ENCODE measurements at regions not wholly inside any gene's neighbourhood (a gene's known extent, or its start where the extent isn't known, plus 50 kb on each side); places are given as distances from the start of the nearest gene placed in this dataset.
"Not testable (repeated sequence)": the region's sequence is repeated elsewhere in the genome, so short reads cannot be mapped to it uniquely, and the experiment has no call there.

DNA sequence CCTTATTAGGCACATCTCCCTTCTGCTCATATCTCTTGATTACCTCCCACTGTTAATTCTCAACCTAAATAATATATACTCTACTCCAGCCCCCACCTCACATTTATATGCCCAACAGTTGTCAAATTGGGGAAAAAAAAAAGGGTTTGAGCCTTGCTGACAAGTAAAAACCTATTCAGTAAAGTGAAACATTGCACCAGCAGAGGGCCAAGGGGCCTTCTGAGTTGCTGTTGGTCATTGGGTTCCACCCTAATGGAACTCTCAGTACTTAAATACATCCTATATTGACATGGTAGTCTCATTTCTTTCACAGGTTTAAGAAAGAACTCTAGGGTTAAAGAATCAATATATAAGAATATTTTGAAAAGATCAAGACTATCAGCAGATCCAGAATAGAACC lies 362.2 kb downstream of the SMARCA1 start:
- DNase-seq, result no peak

DNA sequence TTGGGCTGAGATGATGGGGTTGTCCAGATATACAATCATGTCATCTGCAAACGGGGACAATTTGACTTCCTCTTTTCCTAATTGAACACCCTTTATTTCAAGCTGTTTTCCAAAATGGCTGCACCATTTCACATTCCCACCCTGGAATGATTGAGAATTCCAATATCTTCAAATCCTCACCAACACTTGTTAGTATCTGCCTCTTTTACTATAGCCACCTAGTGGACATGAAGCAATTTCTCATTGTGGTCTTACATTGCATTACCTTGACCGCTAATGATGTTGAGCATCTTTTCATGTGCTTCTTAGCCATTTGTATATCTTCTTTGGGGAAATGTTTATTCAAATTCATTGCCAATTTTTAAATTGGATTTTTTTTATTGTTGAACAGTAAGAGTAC lies 364.8 kb downstream of the SMARCA1 start:
- DNase-seq, result no peak

DNA sequence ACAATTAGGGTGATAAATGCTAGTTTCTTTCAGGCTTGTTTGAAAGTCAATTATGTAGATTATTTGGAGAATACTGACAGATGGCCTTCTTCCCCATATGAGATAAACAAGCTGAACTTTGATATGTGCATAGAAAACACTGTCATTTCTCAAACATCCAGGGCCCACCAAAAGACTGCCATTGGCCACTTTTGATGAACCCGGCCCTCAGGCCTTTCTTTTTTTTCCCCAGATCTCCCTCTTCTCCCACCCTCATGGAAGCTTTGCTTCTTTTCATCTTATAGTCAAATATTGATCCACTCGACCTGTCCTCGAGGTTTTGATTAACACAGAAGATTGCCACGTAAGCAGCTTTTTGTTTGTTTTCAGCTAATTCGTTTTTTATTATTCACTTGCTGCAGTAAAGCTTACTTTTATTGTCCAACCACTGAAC lies 377.4 kb downstream of the SMARCA1 start:
- no peak for DNase-seq

DNA sequence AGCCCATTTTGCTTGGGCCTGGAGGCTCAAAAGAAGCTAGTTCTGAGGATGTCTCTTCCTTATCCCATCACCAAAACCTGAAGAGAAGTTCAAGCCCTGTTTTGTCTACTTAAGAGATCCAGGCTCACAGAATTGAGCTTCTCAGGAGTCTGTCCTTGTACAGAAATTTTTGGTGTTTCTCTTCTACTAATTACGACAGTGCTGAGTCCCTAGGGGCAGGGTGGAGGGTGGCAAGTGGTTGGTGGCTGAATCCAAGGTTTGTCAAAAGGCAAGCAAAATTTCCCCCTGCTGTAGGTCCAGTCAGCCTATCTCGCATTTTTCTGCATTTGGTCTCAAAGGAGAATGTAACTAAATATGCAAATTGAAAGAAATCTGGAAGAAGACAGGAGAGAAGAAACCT lies 377.9 kb downstream of the SMARCA1 start:
- no peak for DNase-seq

DNA sequence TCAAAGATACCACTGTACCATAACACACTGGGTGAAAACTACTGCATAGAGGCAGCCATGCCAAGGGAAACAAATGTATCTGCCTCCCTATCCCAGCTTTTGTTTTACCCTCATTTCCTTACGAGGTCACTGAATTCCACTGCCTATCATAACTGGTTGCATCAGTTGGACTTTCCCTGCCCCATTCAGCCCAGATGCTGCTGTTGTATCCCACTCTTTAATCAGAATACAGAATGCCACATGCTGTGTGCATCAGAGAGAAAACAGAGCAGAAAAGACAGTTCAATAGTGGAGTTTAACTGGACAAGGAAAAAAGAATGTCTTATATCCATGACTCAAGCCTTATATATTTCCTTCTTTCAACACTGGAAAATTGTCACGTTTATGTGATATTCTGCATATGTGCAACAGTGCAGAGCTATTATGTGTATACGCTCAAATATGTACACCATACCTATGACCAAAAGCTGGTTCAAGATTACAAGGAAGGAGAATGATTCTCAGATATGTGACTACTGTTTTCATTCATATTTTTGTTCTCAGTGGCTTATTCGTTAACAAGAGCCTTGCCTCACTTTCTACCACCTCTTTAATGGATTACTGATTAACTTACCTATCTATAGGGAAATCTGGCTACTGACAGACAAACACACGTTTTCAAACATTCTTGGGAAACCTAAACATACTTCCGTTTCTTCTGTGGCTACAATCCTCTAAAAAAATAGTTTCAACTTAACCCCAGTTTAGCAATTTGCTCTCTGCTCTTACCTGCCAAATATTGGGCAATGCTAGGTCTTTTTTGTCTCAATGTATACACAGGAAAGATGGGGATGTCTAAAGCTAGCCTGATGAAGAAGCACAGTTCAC lies 378.9 kb downstream of the SMARCA1 start:
- no peak for DNase-seq

DNA sequence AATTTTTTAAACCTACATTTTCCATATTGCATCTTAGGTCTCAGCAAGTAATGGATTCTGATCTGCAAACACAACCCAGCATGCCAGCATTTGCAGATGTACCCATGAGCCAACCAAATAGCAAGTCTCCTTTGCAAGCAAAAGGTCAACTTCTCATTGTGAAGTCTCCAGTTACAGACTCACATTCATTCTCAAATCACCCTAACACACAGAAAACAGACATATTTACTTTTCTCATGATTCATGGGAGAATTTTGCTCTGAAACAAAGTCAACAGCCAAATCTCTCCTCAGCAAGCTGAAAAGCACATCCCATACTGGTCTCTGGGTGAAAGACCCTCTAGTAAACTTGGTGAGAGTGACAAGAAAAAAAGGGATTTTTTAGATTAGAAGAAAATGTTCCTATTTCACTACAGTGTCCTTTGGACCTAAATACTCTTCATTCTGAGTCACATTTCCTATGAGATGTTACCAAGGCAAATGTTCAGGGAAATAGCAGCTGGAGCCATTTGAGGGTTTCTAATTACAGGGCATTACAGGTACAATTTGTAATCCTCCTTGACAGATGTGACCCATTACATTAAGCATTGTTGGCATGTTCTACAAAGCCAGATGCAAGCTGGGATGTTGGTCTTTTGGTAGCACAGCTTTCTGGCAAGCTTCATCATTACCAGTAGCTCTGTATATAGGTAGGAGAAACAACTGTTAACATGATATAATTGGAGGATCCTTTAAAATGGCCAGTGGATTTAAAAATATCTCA lies 383.3 kb downstream of the SMARCA1 start:
- no peak for DNase-seq

DNA sequence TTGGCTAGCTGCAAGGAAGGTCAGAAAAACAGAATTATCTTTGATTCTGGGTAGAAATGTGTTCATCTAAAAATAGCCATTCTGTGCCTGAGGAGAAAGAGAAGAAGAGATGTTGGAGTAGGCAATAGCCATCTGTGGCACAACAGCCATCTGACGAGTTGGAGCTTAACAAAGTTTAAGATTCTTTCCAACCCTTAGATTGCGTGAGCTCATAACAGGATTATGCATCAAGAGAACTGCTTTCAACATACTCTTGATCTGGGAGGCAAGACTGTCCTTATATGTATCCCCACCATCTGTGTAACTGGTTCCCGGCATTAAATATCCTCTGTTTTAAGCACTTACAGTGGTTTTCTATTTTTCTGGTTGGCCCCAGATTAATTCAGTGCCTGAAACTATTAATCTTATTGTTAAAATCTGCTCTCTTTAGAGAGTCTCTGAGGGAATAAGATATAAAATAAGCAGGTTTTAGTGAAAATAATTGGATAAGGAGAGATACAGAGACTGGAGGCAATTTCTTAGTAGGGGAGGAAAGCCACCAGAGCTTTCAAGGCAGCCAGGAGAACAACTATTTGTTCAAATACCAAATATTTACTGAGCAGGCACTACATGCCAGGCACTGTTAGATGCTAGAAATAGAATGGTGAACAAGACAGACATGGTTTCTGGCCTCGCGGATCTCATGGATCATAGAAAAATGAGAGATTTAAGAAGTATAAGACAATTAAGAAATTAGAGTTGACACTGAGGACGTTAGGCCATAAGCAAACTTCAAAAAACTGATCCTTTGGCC lies 398.0 kb downstream of the SMARCA1 start:
- no peak for DNase-seq

DNA sequence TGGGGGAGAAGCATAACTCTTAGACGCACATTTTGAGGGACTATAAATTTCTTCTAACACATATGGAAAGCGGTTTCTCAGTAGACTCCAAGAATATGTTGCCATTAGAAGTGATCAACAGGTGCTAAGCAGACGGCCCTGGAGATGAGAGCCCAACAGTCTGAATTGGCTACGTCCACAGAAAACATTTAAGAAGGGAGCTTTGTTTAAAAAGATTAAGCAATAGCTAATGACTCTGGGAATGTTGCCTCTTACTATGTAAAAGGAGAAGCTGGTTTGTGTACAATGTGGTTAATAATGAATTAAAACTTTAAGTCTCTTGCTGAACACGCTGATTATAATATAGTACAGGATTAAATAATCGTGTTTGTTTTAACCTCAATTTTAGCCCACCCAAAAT lies 399.5 kb downstream of the SMARCA1 start:
- no peak for DNase-seq

DNA sequence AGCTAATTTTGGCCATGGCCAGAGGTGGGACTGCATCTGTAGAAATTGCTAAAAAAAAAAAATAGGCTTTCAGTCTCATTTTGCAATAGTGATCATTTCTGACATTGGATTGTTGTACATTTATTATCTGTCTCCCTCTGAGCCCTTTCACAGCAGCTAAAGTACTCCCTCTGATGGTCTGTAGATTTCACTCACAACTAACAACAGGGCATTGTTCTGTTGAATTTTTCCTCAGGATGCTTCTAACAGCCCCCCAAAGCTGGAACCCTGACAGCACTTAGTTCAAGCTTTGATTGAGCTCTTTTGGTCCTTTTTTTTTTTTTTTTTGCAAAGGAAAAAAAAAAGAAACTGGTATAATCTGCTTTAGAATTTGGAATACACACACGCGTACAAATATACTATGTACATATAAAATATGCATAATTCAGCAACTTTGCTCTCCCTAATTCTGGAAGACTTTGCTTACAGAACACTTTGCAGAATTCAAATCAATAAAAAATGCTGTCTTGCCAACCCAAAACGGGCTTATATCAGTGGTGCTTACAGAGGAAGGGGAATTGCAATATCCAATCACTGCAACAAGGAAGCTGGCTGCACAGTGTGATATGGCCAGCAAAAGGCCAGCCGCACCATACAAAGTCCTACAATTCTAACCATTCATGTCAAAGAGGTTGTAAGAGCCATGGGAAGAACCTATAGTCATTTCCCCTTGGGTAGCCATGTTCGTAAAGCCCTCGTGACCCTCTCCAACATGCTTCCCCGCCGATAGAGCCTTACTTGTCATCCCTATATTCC lies 406.4 kb downstream of the SMARCA1 start:
- no peak for DNase-seq

DNA sequence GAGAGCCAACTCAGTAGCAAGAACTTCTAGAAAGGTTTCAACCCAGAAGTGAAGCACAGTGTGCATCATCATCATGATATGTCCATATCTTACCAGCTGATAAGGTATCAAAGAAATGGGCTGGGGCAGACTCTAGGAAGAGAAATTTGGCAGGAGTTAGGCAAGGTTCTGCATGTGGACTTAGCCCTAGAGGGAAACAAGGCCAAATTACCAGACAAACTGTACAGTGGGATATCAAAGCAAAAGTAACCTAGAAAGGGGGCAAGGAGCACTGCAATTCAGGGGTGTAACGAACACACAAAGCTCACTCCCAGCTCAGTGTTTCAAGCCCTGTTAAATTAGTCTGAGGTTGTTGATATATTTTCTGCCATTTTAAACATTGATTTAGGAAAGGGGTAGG lies 407.4 kb downstream of the SMARCA1 start:
- DNase-seq, result no peak

DNA sequence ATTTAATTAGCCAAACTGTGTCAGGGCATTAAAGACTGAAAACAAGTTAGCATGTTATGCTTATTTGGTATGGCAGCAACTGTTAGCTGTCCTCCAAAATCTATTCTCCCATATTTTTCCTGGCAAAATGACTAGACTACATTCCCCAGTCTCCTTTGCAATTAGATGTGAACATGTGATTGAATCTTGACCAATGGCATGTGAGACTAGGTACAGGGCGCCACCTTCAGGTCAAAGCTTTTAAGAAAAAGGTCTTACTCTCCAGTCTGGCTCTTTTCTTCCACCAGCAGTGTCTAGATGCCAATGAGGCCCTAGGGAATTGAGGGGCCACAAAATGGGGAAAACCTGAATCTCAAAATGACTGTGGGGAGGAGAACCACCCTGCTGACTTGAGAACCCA lies 408.2 kb downstream of the SMARCA1 start:
- no peak for DNase-seq

DNA sequence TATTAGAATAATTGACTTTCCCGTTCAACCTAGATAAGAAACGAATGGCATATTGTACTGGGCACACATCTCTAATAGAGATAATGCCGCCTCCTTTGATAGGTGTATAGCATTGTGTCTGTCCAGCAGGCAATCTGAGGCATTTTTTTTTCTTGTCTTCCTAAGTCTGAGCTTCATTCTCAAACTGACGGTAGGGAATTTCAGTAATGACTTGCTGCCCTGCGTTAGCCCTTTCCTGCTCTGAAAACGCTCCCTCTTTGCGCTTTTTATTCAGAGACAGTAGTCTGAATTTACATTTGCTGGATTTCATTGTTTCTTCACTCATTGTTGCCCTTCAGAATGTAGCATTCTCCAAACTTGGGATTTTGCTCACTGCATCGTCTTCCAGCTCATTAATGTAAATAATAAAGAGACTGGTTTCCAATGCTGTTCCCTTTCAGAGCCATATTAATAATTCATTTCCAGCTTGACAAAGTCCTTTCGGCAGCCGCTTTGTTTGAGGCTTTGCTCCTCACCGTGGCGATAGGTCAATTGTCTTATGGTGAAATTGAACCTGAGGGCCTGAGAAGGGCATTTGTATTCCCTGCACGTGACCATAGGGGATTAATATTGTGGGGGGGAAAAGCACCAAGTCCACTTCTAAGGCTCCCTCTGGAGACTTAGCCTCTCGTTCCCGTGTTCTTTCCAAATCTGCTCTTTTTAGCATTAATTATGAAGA lies 412.1 kb downstream of the SMARCA1 start:
- no peak for DNase-seq

DNA sequence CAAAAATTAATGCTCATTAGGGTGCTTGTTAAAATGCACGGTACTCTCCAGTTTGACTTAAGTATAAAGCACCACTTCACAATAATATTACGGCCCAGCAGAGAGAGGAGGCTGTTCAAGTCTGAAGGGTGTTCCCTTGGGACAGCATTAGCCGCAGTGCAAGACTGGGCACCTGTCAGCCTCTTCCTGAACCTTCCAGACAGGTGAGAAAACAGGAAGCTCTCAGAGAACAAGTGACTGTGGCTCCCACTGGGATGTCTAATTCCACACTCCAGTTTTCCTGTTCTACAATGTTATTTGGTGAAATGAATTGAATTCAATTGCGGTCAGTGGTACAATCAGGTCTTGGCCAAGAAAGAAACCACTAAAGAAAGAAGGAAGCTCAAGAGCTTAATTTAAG lies 414.4 kb downstream of the SMARCA1 start:
- DNase-seq, result no peak

DNA sequence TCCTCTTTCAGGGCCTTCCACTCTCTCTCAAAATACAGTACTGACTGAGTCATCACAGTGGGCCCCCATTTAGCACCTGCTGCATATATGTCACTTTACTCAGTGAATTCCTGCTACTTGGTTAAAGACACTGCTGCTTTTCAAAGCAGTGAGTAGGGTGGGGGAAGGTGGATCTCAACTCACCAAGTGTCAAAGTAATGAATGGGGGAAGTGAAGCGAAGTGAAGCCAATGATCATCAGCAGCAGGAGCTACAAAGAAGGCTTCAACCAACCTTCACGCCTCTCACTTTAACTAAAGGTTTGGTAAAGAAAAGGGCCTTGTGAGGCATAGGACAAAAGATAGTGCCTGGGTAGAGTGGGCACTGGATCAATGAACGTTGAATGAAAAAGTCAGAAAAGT lies 424.1 kb downstream of the SMARCA1 start:
- no peak for DNase-seq

DNA sequence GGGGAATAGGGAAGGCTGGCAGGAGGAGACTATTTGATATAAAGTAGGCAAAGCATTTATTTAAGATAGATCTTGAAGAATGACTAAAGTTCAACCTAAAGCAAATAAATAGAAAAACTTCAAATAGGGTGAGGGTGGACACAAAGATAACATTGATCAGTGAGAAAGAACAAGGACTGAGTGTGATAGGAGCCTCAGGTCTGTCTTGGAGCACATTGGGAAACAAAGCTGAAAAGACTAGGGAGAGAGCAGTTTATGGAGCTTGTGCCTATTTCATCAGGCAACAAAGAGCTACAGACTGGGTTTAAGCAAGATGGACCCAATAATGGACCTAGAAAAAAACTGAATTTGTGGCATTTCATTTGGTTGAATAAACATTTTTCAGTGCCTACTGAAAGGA lies 425.6 kb downstream of the SMARCA1 start:
- no peak for DNase-seq

DNA sequence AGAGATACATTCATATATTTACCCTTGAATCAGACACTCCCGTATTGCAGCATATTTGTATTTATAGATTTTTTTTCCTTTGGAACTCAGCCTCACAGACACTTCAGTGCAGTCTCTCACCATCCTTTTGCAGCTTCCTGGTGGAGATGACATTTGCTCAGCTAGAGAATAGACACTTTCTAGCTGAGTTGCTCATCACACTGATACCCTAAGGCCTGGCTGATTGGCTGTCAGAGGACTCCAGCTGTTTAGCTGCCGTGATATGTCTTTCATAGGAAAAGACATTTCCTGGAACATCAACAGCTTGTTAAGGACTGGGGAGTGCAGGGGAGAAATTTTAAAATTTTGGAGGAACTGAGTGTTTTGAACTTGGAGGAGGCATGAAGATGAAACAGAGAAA lies 429.6 kb downstream of the SMARCA1 start:
- DNase-seq, result no peak

DNA sequence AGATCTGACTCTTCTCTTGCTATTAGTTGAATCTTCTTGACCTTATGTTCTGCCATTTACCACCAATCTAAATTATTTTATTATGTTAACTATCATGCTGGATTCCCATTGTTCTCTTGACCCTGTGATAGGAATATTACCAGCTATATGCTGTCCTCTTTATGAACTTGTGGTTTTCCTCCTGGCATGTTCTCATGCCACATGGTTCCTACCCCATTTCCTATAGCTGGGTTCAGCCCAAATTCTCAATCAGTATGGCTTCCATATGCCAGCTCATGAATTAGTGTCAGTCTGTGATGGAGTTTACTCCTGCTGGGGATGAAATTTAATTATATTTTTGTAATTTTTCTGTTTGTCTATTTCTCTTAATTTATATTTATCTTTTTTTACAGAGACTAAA lies 430.5 kb downstream of the SMARCA1 start:
- no peak for DNase-seq

DNA sequence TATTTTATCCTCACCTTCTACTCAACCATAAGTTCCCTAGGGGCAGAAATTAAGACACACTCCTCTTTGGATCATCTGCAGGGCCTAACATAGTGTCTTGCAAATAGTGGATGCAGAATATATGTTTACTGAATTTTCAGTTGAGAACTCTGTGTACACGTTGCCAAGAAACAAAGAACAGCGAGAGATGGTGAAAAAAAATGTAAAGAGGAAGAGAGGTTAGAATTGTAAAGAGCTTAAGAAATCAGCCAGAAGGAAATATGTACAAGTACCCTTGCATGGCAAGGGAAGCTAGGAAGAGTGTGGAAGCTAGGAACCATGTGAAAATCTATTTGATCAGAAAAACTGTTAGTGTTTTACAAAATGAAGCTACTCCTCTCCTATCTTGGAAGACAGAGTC lies 431.0 kb downstream of the SMARCA1 start:
- no peak for DNase-seq

DNA sequence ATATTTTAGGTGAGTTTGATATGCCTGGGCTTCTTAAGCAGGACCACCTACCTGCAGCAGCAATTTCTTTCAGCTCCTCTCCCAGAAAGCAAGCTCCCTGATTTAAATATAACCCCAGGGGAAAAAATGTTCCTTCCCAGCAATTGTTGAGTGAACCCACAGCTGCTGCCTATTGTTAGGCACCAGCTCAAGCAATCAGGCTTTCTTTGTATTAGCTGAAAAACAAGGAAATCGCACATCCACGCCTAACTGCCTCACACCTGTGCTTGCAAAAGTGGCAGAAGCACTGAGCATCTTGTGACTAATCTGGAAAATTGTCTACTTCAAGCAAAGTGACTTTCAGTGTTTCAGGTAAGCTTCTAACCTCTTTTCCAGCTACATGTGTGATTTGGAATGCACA lies 432.2 kb downstream of the SMARCA1 start:
- DNase-seq, result no peak

DNA sequence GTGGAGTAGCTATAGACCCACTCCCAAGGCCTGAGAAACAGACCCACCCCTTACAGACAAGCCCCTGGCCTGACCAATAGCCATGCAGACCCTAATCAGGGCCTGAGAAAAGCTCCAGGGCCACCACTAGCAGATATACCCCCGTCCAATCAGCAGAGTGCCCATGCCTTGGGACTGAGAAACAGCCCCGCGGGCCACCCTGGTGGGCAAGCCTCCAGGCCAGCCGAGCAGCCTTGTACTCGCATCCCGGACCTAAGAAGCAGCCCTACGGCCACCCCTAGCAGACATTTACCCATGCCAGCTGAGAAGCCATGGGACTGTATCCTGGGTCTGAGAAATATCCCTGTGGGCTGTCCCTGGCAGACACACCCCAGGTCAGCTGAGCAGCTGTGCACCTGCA lies 436.5 kb downstream of the SMARCA1 start:
- no peak for DNase-seq

DNA sequence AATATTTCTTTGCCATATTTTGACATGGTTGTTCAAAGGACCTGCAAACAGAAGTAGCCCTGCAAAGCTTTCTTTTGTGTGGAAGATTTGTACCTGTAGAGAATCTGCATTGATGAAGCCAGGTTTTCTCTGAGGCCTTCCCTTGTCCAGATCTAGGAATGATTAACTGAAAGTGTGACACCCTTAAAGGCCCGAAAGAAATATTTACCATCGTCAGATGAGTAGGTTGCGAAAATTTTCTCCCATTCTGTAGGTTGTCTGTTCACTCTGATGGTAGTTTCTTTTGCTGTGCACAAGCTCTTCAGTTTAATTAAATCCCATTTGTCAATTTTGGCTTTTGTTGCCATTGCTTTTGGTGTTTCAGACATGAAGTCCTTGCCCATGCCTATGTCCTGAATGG lies 439.0 kb downstream of the SMARCA1 start:
- not testable (repeated sequence) for DNase-seq

All from NK-92 treated with Interleukin-12 subunit alpha and Interleukin-12 subunit beta, amount 100 ng/mL, for 24 hours (cell line).